HG02798 (cell line): ENCODE measurements at regions not wholly inside any gene's neighbourhood (a gene's known extent, or its start where the extent isn't known, plus 50 kb on each side); places are given as distances from the start of the nearest gene placed in this dataset.
A peak's percentile ranks its signal among the peaks of the same experiment; 100 is the strongest.

ENCODE experiments used
- ATAC-seq: cut with Tn5 transposase; IDR thresholded peaks from one replicate; pipeline ENCODE4 v1.9.1; 2021; ENCODE audit warnings: mild to moderate bottlenecking; ENCODE audit not compliant: unreplicated experiment, poor library complexity

DNA sequence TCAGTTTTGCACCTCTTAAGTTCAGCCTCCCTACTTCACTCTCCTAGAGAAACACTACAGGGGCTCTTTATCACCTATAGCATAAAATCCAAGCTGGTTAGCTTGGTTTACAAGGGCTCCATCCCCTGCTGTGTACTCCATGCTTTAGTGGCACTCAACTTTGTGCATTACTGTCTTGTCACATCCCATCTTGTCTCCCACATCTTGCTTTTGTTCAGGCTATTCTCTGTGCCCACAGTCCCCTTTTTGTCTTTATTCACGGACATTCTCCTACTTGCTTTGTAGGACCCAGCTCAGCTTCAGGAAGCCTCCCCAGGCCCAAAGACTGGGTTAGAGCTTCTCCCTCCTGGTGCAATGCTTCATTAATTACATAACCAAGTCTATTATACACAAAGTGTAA lies 107.9 kb upstream of the SPACA1 start:
- no peak for ATAC-seq

DNA sequence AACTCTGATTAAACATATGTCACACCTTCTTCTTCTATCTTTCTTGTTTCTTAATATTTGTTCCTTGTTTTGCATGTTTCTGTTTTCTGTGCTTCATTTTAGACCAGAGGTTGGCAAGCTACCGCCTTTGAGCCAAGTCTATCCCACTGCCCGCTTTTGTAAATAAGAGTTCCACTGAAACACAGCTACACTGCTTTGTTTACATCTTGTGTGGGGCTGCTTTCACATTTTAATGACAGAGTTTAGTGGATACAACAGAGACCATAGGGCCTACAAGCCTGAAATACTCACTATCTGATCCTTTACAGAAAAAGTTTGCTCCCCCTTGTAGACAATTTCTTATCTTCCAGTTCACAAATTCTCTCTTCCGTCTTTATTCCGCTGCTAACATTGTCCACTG lies 109.4 kb upstream of the SPACA1 start:
- ATAC-seq: no peak

DNA sequence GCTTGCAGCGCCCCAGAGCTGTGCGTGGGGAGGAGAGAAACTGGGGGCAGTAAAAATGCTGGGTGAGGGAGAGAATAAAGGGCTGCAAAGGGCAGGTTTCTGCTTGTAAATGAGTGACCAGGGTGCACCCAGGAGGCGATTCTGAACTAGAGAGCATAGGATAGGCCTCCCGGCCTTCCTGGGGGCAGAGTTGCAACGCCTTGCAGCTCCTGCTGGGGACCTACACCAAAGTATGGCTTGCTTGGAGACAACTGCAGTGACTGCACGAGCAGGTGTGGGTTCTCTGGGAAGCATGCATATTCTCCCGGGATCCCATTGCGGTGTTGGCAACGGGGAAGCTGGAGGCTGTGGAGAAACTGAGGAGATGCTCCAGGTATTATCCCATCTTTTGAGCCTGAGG lies 111.6 kb upstream of the SPACA1 start:
- ATAC-seq: no peak

DNA sequence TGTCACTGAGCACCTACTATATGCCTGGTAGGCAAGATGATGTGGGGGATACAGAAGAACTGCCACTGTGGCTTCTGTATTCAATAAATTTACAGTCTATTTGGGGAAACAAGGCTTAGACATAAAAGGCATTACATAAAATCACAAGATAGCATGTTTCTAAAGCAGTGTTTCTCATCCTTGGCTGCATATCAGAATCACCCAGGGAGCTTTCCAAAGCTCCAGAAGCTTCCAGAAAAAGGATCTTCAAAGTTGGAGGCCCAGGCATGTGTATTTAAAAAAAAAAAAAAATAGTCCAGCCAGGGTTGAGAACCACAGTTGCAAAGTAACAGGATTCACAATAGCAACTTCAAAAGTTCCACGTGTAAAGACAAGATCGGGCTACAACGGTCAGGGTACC lies 112.4 kb upstream of the SPACA1 start:
- ATAC-seq: no peak

DNA sequence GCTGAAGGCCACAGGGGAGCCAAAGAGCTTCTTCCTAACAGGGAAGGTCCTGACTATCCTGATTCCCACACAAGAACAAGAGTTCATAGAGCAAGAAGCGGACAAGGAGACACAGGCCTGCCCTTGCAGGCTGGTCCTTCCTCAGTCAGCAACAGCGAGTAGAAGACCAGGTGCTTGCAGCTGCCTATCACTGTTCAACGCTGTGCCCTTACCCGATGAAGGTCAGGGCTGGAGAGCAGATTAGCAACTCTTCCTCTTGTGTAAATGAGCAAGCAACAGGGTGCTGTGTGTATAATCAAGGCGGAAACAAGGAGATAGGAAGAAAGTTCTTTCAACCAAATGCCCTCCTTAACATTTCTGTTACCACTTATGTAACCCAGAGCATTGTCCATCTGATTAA lies 115.3 kb upstream of the SPACA1 start:
- no peak for ATAC-seq

DNA sequence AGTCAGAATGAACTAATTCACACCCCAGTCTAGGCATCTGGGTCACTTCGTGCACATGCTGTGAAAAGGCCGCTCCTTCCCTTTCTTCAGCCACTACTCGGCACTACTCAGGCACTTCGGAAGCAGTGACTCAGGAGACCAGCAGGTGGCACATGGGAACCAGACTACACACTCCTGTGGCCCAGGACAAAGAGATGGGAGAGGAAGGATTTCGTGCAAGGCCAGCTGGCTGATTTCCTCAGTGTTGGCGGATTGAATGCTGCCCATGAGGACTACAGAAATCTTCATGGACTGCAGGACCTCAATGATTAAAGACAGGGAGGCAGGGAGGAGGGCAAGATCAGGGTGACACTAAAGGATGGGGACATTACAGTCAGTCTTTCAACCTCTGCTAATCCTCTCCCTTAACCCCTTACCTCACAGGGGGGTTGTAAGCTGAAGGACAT lies 117.8 kb upstream of the SPACA1 start:
- peak; percentile 70 for ATAC-seq

DNA sequence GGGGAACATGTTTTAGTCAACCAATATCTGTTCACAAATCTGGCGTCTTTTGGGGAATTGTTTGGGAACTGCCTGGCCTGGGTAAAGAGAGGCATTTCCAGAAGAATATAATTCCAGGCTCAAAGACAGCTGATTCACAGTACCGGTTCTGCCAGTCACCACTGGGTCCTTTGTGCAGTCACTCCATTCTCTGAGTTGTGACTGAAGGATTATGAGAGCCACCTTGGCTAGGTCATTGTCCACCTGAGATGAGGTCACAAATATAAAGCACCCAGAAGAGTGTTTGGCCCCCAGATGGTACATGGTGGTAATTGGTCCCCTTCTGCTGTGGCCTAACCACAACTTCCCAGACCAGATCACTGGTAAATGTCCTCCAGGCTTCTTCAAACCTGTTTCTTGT lies 121.0 kb upstream of the SPACA1 start:
- no peak for ATAC-seq

DNA sequence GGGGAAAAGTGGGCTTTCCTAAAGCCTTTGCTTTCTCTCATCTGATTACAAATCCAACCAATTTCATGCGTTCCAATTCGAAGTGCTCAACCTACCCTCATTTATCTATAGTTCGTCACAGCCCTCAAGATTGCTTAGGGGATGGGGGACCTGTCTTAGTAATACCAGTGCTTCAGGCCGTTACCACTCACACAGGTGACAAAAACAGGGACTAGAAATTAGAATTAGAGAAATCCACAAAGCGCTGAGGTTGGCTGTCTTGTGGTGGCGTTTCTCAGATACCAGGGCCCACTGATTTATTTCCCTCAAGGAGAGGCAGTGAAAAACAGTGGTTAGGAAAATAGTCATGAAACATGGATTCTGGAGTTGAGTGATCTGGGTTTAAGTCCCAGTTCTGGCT lies 121.6 kb upstream of the SPACA1 start:
- ATAC-seq: no peak

DNA sequence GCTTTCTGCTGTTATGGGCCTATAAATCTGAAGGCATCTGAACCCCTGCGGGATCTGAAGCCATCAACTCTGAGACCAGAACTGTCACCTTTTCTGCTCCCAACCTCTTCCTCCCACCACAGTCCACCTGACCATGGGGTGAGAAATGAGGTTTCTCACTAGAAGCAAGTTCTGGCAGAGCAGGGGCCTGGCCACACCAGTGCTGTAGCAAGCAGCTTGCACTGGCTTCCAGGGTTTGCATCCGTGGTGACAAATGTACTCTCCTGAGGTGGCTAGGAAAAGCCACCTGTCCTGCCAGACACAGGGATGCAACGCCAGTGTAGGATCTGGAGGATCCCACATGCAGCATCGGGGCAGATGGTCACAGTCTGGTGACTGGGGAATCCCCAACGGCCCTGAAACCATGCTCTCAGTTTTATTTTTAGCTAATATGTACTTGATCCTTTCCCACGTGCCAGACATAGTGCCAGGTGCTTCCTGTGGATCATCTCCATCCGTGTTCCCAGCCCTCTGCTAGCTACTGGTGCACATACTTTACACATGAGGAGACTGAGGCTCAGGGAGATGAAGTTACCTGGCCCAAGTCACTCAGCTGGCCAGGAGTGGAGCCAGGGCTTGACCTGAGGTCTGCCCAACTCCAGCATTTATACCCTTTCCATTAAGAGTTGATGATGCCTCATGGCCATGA lies 122.1 kb upstream of the SPACA1 start:
- peak; percentile 61 for ATAC-seq

DNA sequence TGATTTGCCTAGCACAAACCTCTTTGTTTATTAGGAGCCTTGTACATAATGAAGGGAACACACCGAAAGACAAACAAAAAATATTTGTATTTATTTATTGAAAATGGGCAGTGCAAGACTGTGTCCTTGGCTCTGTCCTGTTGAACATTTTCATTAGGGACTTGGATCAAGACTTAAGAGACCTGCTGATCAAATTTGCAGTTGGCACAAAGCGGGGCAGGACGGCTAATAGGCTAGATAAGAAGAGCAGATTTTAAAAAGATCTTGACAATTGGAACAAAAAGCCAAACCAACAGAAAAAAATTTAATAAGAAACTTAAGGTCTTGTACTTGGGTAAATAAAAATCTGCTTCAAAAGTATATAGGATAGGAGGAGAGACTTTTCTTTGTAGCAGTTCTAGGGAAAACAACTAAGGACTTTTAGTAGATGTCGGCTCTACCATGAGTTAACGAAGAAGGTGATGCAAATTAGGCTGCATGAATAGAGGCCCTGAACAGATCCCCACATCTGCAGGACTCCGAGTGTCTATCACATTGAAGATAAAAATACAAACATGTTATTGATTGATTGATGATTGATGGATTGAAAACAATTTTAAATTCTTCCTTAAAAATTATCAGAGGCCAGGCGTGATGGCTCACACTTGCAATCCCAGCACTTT lies 124.1 kb upstream of the SPACA1 start:
- no peak for ATAC-seq

DNA sequence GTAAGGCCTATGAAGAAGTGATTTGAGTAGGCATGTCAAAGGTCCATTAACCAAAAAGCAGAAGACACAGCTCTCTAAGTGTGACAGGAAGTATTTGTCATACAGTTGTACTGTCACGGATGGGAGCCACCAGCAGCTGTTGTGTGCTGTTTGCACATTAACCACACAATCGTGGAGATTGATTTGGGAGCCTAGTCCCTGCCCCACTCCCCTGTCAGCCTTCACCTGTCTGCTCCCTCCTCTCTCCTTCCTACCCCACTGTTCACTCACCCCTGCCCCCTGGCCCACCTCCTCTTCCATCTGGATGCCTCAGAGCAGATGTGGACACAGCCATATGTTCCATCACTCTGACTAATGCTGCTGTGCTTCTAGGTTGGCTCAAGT lies 124.7 kb upstream of the SPACA1 start:
- ATAC-seq: peak; percentile 67

DNA sequence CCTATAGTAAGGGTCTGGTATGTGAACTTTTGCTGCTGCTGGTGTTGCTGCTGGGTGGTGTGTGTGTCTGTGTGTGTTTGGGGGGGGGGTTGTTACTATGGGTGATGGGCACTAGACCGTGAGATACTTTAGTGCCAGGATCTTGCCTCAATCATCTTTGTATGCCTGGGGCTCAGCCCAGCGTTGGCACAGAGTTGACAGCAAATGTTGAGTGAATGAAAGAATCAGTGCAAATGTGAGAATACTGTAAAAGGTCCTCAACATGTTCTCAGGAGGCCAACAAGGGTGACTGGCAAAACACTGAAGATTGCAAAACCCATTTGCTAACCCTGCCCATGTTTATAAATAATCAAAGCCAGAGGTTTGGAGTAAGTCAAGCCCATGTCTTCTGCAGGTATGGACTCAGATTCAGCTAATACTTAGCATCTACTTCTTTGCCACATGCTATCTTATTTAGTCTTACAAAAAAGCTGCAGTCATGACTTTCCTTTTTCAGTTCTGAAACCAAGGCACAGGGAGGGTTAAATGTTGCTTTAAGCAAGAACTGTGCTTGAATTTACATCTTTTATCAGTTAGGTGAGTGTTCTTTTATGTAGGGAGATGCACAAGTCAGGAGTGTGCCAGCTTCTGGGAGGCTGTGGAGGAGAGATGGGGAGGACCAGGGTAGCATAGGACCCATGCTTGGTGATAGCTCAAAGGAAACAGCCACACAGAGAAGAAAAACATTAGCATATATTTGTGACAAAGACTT lies 125.3 kb upstream of the SPACA1 start:
- ATAC-seq: no peak

DNA sequence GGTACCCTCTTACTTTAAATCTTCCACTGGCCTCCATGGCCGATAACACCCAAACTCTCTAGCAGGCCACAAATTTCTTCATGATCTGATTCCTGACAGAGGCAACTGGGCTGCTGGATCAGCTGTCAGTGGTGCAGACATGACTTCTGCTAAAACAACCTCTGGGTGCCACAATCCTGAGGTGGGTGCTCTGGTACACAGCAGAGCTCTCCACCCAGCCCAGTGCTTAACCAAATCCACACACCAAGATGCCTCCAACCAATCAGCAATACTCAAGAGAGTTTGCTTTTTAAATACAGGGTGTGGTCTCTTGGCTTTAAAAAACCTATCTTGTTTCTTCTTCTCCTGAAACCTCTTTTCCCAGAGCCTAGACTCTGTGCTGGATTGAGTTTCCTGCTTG lies 126.6 kb upstream of the SPACA1 start:
- no peak for ATAC-seq

DNA sequence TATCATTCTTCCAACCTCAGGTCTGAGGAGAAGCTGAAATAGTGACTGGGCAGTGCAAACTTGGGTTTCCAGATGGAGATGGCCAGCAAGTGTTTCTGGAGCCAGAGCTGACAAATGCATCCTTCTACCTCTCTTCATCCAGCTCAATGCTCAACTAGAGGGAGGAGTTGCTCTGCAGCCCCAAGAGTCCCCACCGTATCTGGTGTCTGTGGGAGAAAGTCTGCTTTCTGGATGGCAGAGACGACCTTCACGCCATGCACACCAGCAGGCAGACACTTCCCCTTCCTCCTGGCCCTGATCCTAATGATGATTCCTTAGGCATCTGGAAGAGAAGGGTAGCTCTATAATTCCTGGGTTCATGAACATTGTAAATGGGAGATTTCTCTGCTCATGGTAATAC lies 127.4 kb upstream of the SPACA1 start:
- ATAC-seq: no peak

DNA sequence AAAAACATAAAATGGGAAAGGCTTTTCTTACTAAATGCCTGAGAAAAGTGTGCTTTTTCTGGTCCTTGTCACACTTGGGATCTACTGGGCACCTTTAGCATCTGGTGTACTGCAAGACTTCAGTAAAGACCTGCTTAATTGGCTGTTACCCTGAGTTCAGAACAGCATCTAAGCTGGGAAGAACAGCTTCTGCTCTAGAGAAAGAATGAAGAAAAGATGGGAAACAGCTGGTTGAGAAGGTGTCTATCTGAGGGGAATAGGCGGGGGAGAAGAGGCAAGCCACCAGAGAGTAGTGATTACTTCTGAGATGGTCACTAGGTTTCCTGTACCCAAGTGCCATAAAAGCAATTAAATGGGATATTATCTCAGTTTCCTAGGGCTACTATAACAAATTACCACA lies 128.2 kb upstream of the SPACA1 start:
- no peak for ATAC-seq

DNA sequence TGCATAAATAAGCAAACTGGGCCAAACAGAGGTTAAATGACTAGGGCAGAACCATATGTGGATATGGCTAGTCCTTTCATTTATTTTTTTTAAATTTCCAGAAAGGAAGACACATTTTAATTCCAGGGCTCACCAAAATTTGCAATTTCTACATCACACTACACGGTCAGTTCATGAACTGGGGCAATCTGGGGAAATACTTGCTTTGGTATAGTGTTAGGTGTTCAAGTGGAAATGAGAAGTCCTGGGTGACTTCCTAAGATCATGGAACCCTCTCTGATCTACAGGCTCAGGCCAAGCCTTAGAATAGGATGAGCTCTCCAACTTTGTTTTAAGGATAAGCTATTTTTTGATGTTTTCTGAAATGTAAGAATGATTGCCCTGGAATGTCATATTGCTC lies 128.6 kb upstream of the SPACA1 start:
- no peak for ATAC-seq

DNA sequence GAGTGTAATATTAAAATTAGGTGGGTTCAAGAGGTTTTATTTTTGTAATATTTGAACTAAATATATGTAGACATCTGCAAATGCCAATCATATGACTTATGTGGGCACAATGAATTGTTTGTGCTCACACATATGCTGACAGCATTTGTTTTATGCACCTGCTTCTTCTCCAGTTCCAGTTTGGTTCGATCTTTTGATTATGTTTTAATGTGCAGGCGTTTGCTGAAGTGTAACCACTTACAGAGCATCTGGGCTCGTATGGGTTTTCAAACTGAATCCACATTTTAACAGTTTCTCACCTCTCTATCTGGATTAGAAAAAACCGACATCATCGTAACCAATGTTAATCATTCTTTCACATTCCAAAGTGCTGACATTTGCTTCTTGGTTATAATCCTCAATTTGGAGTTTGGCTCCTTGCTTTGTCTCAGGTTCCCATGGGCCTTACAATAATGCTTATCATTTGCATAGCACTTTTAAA lies 129.1 kb upstream of the SPACA1 start:
- ATAC-seq: no peak

DNA sequence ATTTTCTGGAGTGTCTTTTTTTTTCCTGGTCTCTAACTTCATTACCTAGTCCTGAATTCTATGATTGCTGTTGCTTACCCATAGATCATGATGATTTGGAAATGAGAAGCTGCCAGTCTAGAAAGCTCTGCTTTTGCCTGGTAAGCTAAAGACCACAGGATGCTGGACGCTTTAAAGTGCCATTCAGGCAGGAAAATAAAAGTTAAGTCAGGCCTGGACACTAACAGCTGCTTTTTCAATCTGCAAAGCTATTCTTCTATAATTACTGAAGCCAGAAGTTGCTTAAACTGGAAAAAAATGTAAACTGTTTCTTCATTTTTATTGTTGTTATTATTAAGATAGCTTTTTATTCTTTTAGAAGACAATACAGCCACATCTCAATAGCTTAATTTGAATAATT lies 129.8 kb upstream of the SPACA1 start:
- no peak for ATAC-seq

DNA sequence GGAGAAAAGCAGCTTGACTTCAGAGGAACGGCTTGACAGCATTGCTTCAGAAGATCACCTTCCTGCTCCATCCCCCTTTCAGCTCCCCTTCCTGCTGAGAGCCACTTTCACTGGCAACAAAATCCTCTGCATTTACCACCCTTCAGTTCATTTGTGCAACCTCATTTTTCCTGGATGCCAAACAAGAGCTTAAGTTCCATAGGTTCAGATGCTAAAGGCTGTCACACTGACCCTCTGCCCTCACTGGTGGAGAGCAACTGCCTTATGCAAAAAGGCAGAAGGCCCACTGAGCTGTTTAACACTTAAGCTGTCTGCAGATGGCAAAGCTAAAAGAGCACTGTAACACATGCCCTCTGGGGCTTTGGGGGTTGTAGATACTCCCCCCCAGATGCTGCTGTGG lies 131.2 kb upstream of the SPACA1 start:
- ATAC-seq: no peak

DNA sequence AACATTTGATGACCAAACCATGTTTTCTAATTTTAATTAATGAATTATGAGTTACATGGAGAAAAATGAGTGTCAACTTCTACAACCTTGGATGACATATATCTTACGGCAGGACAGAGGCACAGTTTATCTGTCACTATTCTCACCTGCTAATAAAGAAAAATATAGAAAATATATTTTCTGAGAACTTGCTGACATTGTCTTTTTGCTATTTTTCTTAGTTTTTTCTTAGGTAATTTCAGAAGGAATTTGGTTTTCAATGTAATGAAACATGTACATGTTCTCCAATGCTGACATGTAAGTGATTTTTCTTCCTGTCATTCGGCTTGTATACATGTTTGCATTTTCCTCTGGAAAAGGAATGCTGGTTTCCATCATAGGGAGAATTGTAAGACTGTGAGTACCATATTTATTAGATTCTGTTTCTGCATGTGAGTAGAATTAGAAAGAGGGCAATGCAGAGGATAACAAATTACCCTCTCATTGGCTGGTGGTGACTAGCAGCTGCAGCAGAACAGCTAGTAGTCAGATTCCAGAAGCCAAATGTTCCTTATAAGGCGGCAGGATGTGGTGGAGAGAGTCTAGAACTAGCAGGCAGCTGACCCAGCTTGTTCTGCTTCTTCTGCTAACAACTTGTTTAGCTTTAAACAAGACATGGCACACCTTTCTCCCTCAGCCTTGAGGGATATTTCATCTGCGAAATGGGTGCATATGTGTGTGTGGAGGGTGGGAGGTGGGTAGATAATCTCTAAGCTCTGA lies 132.8 kb upstream of the SPACA1 start:
- no peak for ATAC-seq

DNA sequence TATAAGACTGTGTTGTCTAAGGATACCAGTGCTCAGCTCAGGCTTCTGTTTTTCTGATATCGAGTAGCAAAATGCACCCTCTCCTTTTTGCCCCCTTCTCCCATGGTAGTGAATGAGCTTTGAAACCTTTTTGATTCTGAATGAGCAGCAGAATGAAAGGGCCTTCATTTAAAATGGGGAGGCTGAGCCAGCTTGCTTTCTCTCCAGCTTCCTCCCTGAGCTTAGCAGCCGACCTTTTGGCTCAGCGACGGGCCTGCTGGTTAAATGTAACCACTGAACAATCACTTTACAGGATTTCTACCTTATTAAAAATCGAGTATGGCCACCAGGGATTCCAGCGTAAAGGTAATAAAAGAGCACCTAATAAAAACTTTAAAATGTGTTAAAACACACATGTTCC lies 133.7 kb upstream of the SPACA1 start:
- no peak for ATAC-seq
